GOT3 (cell line): ENCODE measurements at regions not wholly inside any gene's neighbourhood (a gene's known extent, or its start where the extent isn't known, plus 50 kb on each side); places are given as distances from the start of the nearest gene placed in this dataset.

Experiments
- DNase-seq: peaks from one replicate; lab custom pipeline; 2025; ENCODE audit warnings: mixed read lengths; lab: John Stamatoyannopoulos, UW

- no peak for DNase-seq
These were observed 610.2 kb downstream of the ZNF385D start for GRCh38 chr3:21140785-21141184.

DNA sequence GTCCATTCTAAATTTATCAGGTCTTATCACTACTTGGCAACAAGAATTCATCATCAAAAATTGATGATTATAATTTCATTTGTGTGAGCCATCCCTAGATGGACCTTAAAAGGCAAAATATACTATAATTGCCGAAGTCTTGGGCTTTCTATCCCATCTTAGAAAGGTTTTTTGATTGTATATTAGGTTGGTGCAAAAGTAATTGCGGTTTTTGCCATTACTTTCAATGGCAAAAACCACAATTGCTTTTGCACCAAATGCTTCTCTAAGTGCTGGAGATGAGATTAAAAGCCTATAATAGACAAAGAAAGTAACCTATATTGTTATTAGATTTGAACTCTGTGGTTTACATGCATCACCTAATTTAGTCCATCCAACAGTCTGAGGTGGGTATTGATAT lies 612.9 kb downstream of the ZNF385D start:
- no peak for DNase-seq

DNA sequence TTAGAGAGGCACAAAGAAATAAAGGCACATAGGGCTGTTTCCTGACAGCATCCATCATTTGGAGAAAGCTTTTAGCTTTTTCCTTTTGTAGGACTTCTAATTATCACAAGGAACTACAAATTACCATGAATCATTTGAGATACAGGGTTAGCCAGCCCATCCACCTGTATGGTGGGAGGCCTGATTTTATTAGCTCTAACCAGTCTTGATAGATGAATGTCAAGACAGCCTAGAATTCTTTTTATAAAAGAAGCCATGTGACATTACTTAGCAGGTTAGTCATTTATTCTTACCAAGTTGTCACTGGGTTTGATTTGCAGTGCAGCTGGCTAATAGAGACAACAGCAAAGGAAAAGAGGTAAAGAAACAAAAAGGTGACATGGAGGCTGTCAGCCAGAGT lies 618.1 kb downstream of the ZNF385D start:
- no peak for DNase-seq

DNA sequence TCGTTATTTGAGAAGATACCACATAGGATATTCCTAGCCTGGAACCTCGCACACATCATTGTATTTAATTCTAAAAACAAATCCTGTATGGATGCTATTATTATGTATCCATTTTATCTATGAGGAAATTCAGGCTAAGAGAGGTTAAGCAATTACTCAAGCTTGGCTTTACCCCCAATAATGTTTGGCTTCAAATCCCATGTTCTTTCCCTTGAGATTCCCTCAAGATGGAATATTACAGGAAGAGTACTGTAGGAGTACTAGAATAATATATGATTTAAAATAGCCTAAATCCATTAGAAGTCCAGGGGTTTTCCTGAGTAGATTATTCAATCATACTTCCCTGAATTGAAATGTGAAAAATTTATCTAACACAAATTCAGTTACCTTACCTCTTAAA lies 630.2 kb downstream of the ZNF385D start:
- no peak for DNase-seq

GRCh38 chr3:21117370-21117769 lies 633.6 kb downstream of the ZNF385D start:
- no peak for DNase-seq

GRCh38 chr3:21109056-21109455 lies 642.0 kb downstream of the ZNF385D start:
- no peak for DNase-seq

- DNase-seq, result no peak
These were observed 645.2 kb downstream of the ZNF385D start for GRCh38 chr3:21105784-21106183.

GRCh38 chr3:21100656-21101359 lies 650.2 kb downstream of the ZNF385D start:
- DNase-seq, result no peak

- DNase-seq, result no peak
These were observed 656.3 kb downstream of the ZNF385D start for GRCh38 chr3:21094686-21095085.

DNA sequence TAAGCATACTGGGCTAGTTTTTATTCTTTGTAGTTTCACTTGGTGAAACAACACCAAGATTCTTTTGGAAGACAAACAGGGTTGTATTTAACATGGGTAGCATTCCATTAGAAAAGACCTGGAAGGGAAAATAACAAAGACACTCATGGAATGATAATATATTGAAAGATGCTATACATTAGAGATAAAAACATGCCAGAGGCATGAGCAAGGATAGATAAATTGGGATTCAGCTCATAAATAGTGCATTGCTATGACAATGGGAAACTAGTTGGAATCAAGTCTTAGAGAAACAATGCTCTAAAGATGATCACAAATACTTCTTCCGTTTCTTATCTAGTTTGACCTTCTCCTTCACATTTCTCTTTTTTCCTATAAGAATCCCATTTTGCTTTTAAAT lies 677.4 kb downstream of the ZNF385D start:
- no peak for DNase-seq

GRCh38 chr3:21067031-21067813 lies 683.8 kb downstream of the ZNF385D start:
- DNase-seq, result no peak

- no peak for DNase-seq
These were observed 688.1 kb downstream of the ZNF385D start for GRCh38 chr3:21062831-21063294.

GRCh38 chr3:21059404-21059803 lies 691.6 kb downstream of the ZNF385D start:
- DNase-seq, result no peak

GRCh38 chr3:21056293-21056692 lies 694.7 kb downstream of the ZNF385D start:
- no peak for DNase-seq

GRCh38 chr3:21055015-21055414 lies 696.0 kb downstream of the ZNF385D start:
- no peak for DNase-seq

DNA sequence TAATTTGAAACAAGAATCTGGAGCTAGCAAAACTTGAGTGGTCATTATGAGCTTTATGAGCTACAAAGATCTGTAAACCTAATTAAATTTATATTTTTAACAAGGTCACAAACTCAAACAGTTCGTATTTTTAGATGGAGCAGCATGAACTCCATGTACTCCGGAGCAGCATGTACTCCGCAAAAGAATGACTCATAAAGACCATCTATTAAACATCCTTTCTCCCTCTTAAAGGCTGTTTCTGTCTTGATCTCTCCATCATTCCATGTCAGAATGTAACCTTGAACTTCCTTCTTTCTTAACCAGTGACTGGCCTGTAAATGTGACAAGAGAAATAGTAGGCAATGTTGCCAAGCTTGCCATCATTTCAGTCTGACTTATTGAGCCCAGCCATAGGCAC lies 696.9 kb downstream of the ZNF385D start:
- no peak for DNase-seq

DNA sequence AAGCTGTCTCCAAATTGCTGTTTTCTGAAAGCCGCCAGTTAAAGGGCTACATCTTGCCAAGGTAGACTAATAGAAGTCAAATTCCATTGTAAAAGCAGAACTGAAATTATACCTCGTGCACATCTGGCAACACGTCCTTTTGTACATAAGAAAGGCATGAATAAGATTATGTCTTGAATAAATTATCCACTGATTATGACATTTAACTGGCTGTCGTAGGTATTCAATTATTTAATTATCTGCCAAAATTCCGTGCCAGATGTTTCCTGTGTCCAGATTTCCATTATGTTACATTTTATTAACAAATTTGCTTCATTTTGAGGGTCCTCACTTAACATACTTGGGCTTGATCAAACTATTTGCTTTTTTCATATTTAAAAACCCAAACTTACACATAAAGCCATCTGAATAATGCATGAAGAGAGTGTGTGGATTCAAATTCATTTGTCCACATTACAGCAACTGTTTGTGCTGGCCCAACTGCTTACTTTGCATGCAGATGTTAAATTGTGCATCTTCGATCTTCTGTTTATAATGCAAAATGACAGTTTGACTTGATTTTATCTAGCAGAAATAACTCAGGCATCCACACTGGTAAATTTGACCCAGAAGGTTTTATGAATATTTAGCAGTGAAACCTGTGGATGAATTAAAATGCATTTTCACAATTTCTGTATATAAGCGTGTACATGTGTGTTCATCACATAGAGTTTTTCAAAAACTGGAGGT lies 701.5 kb downstream of the ZNF385D start:
- no peak for DNase-seq

DNA sequence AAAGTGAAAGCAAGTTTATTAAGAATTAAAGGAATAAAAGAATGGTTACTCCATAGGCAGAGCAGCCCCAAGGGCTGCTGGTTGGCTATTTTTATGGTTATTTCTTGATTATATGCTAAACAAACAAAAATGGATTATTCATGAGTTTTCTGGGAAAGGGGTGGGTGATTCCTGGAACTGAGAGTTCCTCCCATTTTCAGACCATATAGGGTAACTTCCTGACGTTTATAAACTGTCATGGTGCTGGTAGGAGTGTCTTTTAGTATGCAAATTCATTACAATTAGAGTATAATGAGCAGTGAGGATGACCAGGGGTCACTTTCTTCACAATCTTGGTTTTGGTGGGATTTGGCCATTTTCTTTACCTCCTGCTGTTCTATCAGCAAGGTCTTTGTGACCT lies 707.9 kb downstream of the ZNF385D start:
- DNase-seq, result no peak

- no peak for DNase-seq
These were observed 708.8 kb downstream of the ZNF385D start for GRCh38 chr3:21042184-21042583.

GRCh38 chr3:21041621-21042020 lies 709.4 kb downstream of the ZNF385D start:
- DNase-seq, result no peak

DNA sequence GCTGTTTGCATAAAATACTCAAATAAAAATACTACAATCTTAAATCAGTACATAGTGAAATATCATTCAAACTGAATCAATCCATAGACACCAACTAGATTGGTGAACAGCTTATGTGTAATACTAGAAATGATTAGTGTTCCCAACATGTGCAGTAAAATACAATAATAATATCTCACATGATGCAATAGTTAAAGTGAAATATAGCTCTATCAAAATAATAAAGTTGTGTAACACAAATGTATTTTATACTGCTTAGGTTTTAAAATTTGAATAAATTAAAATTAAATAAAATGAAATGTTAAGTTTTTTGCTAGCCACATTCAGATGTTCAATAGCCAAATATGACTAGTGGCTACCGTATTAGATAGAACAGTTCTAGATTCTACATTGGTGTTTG lies 714.1 kb downstream of the ZNF385D start:
- no peak for DNase-seq

DNA sequence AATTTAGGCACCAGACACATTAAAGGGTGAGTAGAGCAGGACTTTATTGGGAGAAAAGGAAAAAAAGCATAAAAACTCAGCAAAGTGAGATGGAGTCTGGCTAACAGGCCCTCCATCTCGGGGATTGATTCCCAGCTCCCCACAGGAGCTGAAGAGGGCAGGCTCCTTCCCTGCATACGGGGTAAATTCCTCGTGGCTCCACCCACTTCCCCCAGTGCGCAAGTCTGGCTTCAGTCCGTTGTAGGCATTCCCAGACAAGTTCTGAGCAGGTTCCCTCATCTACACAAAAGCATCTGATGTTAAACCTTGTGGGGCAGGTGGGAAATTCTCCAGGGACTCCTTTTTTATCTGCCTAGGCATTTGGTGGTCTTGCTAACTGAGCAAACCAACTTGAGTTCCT lies 722.6 kb downstream of the ZNF385D start:
- no peak for DNase-seq

- DNase-seq, result no peak
These were observed 726.4 kb downstream of the ZNF385D start for GRCh38 chr3:21024563-21024962.
